ENCODE measurements at regions not wholly inside any gene's neighbourhood (a gene's known extent, or its start where the extent isn't known, plus 50 kb on each side); places are given as distances from the start of the nearest gene placed in this dataset.

DNA sequence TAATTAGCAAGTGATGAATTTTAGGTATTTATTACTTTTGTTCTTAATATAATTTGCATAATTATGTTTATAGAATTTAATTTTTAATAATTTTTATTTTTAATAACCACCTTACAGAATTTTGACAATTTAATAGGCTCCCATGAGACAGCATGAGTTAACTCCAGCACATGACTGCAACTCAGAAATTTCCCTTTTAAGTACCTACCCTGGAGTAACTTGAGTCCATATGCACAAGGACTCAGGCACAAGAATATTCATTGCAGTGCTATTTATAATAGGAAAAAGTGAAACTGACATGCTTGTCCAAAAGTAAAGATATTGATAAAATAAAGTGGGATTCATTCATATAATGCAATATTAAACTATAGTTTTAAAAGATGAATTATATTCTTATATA is 54.1 kb upstream of the C1orf53 start:
- TF ChIP-seq EZH2phosphoT487 (IDR thresholded peaks at IDR 0.05; ENCODE audit: insufficient read depth, low read depth) (no peak), EZH2 (IDR thresholded peaks at IDR 0.05; ENCODE audit: insufficient read depth, poor library complexity, severe bottlenecking) (no peak)

Measured in GM23248 (cell line).